ENCODE measurements at regions not wholly inside any gene's neighbourhood (a gene's known extent, or its start where the extent isn't known, plus 50 kb on each side); places are given as distances from the start of the nearest gene placed in this dataset.

- no peak overlapping the region for H3K27ac ChIP-seq (ENCODE audit: low read depth, low read length)
Observed at GRCh38 chr2:219877728-219878127, 250.3 kb downstream of the SLC4A3 start.

GRCh38 chr2:219878516-219878915 lies 251.1 kb downstream of the SLC4A3 start:
- H3K4me3 ChIP-seq (ENCODE audit: insufficient read depth, low read length) = no peak overlapping the region
- TF ChIP-seq CTCF (IDR thresholded peaks at IDR 0.05; ENCODE audit: extremely low read depth, low read depth, low read length) = no peak
- no peak for DNase-seq (ENCODE audit: insufficient read length, low spot score, missing footprints)
- H3K27me3 ChIP-seq (ENCODE audit: insufficient read depth, low read length) = no peaks in the 10 kb centered on the region
- H3K4me1 ChIP-seq (ENCODE audit: insufficient read depth, low read length) = no peaks in the 10 kb centered on the region
- no peak overlapping the region for H3K4me2 ChIP-seq (ENCODE audit: insufficient read depth, low read length)
- no peaks in the 10 kb centered on the region for H3K9me3 ChIP-seq (ENCODE audit: low read depth, low read length)
- no peak overlapping the region for H2AFZ ChIP-seq (ENCODE audit: low read length)
- H4K20me1 ChIP-seq (ENCODE audit: insufficient read depth, low read length) = no peaks in the 10 kb centered on the region
- no peak overlapping the region for H3K27ac ChIP-seq (ENCODE audit: low read depth, low read length)
- H3K79me2 ChIP-seq (ENCODE audit: insufficient read depth, low read length) = no peaks in the 10 kb centered on the region
- no peaks in the 10 kb centered on the region for H3K36me3 ChIP-seq (ENCODE audit: insufficient read depth, low read length)

More at GRCh38 chr2:219877728-219878127, 250.3 kb downstream of the SLC4A3 start:
- Histone ChIP-seq H3K4me2 (ENCODE audit: insufficient read depth, low read length) (no peak overlapping the region), H3K36me3 (ENCODE audit: insufficient read depth, low read length) (no peaks in the 10 kb centered on the region), H4K20me1 (ENCODE audit: insufficient read depth, low read length) (no peaks in the 10 kb centered on the region), H3K27me3 (ENCODE audit: insufficient read depth, low read length) (no peaks in the 10 kb centered on the region), H3K9me3 (ENCODE audit: low read depth, low read length) (no peaks in the 10 kb centered on the region), H3K79me2 (ENCODE audit: insufficient read depth, low read length) (no peaks in the 10 kb centered on the region), H3K4me1 (ENCODE audit: insufficient read depth, low read length) (no peaks in the 10 kb centered on the region), H3K4me3 (ENCODE audit: insufficient read depth, low read length) (no peak overlapping the region), H2AFZ (ENCODE audit: low read length) (no peak overlapping the region)
- no peak for DNase-seq (ENCODE audit: insufficient read length, low spot score, missing footprints)
- no peak for TF ChIP-seq CTCF (IDR thresholded peaks at IDR 0.05; ENCODE audit: extremely low read depth, low read depth, low read length)

- Histone ChIP-seq H3K4me3 (ENCODE audit: insufficient read depth, low read length) (no peak overlapping the region), H3K9me3 (ENCODE audit: low read depth, low read length) (no peaks in the 10 kb centered on the region), H3K27me3 (ENCODE audit: insufficient read depth, low read length) (no peaks in the 10 kb centered on the region), H2AFZ (ENCODE audit: low read length) (no peak overlapping the region), H3K79me2 (ENCODE audit: insufficient read depth, low read length) (no peaks in the 10 kb centered on the region), H4K20me1 (ENCODE audit: insufficient read depth, low read length) (no peaks in the 10 kb centered on the region), H3K36me3 (ENCODE audit: insufficient read depth, low read length) (no peaks in the 10 kb centered on the region), H3K4me2 (ENCODE audit: insufficient read depth, low read length) (no peak overlapping the region), H3K27ac (ENCODE audit: low read depth, low read length) (no peak overlapping the region), H3K4me1 (ENCODE audit: insufficient read depth, low read length) (no peaks in the 10 kb centered on the region)
- DNase-seq (ENCODE audit: insufficient read length, low spot score, missing footprints) = no peak
- TF ChIP-seq CTCF (IDR thresholded peaks at IDR 0.05; ENCODE audit: extremely low read depth, low read depth, low read length) = no peak
Observed at GRCh38 chr2:219881851-219882250, 254.4 kb downstream of the SLC4A3 start.

GRCh38 chr2:219886615-219887014 lies 259.2 kb downstream of the SLC4A3 start:
- no peaks in the 10 kb centered on the region for H3K27me3 ChIP-seq (ENCODE audit: insufficient read depth, low read length)
- no peaks in the 10 kb centered on the region for H3K4me1 ChIP-seq (ENCODE audit: insufficient read depth, low read length)
- no peak for TF ChIP-seq CTCF (IDR thresholded peaks at IDR 0.05; ENCODE audit: extremely low read depth, low read depth, low read length)
- H2AFZ ChIP-seq (ENCODE audit: low read length) = no peak overlapping the region
- no peak overlapping the region for H3K4me2 ChIP-seq (ENCODE audit: insufficient read depth, low read length)
- H4K20me1 ChIP-seq (ENCODE audit: insufficient read depth, low read length) = no peaks in the 10 kb centered on the region
- DNase-seq (ENCODE audit: insufficient read length, low spot score, missing footprints) = no peak
- no peak overlapping the region for H3K4me3 ChIP-seq (ENCODE audit: insufficient read depth, low read length)
- H3K79me2 ChIP-seq (ENCODE audit: insufficient read depth, low read length) = no peaks in the 10 kb centered on the region
- H3K27ac ChIP-seq (ENCODE audit: low read depth, low read length) = no peak overlapping the region
- no peaks in the 10 kb centered on the region for H3K9me3 ChIP-seq (ENCODE audit: low read depth, low read length)
- H3K36me3 ChIP-seq (ENCODE audit: insufficient read depth, low read length) = no peaks in the 10 kb centered on the region
